Transverse colon (tissue), 3 donors: ENCODE measurements at regions not wholly inside any gene's neighbourhood (a gene's known extent, or its start where the extent isn't known, plus 50 kb on each side); places are given as distances from the start of the nearest gene placed in this dataset.

Experiments used
- CTCF ChIP-seq, 5 experiments: fragments of 200-600 bp in 3 of 5; fragments of 450-650 bp in 2 of 5; sonication (generic) in 3 of 5; IDR thresholded peaks; 1 replicate in 2 of 5; 2 replicates in 3 of 5; pipeline ENCODE4 v1.5.1; 2016 to 2017; ENCODE audit warnings: antibody characterized with exemption in 5 of 5, inconsistent platforms in 3 of 5, mild to moderate bottlenecking in 2 of 5, moderate library complexity in 1 of 5
- EP300 ChIP-seq: sonication (generic); formaldehyde crosslinking; IDR thresholded peaks from one replicate; pipeline ENCODE4 v1.6.1; 2017; ENCODE audit warnings: antibody characterized with exemption, low read depth

GRCh38 chr4:162457071-162457865 is 293.5 kb upstream of the FSTL5 start:
- TF ChIP-seq EP300 (no peak), CTCF (IDR thresholded peaks at IDR 0.05) (no peak)
